ENCODE measurements at regions not wholly inside any gene's neighbourhood (a gene's known extent, or its start where the extent isn't known, plus 50 kb on each side); places are given as distances from the start of the nearest gene placed in this dataset.

DNA sequence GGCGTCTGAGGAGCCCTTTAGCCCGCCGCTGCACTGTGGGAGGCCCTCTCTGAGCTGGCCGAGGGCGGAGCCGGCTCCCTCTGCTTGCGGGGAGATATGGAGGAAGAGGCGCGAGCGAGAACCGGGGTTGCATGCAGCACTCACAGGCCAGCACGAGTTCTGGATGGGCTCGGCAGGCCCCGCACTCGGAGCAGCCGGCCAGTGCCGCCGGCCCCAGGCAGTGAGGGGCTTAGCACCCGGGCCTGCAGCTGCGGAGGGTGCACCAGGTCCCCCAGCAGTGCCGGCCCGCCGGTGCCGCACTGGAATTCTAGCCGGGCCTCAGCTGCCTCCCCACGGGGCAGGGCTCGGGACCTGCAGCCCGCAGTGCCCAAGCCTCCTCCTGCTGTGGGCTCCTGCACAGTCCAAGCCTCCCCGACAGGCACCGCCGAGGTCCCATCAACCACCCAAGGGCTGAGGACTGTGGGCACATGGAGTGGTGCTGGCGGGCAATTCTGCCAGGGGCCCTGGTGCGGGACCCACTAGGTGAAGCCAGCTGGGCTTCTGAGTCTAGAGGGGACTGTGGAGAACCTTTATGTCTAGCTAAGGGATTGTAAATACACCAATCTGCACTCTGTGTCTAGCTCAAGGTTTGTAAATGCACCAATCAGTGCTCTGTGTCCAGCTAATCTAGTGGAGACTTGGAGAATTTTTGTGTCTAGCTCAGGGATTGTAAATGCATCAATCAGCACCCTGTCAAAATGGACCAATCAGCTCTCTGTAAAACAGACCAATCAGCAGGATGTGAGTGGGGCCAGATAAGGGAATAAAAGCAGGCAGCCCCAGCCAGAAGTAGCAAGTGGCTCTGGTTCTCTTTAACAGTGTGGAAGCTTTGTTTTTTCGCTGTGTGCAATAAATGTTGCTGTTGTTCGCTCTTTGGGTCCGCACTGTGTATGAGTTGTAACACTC, 329.7 kb upstream of the JARID2 start:
- Histone ChIP-seq H3K9me3 (ENCODE audit: control insufficient read depth in 1 of 2, insufficient read depth in 1 of 2, low read depth in 1 of 2, low read length in 2 of 2) (no peaks in the 10 kb centered on the region), H2AFZ (ENCODE audit: low read depth, low read length, poor library complexity, severe bottlenecking) (no peak overlapping the region), H3K4me2 (ENCODE audit: low read length) (no peak overlapping the region), H3K36me3 (ENCODE audit: control insufficient read depth in 1 of 2, insufficient read depth in 2 of 2, low read length in 2 of 2) (no peaks in the 10 kb centered on the region), H4K20me1 (ENCODE audit: insufficient read depth) (no peaks in the 10 kb centered on the region), H3K4me1 (ENCODE audit: control insufficient read depth in 1 of 2, insufficient read depth in 2 of 2, low read length in 2 of 2) (no peaks in the 10 kb centered on the region), H3K79me2 (ENCODE audit: insufficient read depth, low read length) (no peaks in the 10 kb centered on the region), H3K9me2 (ENCODE audit: insufficient read depth) (no peaks in the 10 kb centered on the region), H3K27ac (ENCODE audit: low read depth, low read length) (no peak overlapping the region), H3K4me3 (replicated peaks in 1 of 2; ENCODE audit: low read depth in 1 of 2, low read length in 2 of 2) (no peak overlapping the region), H3K27me3 (ENCODE audit: insufficient read depth, low read length) (no peaks in the 10 kb centered on the region), H3K9ac (ENCODE audit: low read length) (no peak overlapping the region)
- RAD21 ChIA-PET (ENCODE audit: low non-redundant PET in 1 of 2, low total read pairs in 2 of 2, uncharacterized antibody in 2 of 2, unreplicated experiment in 2 of 2), result no interaction called here
- no TSS peak for BruUV-seq (replicated peaks)
- intact Hi-C loops (cut with micrococcal nuclease), result no loop called here
- ATAC-seq (no peak), DNase-seq (ENCODE audit: low read depth, low spot score) (no peak)
- CTCF ChIA-PET, result no interaction called here
- POLR2A ChIA-PET, result no interaction called here
- no peak for TF ChIP-seq POLR2AphosphoS5 (IDR thresholded peaks at IDR 0.05; ENCODE audit: low read depth, low read length)
- TF ChIP-seq ZFX (IDR thresholded peaks at IDR 0.05), result no peak
- no peak for TF ChIP-seq ZNF274 (IDR thresholded peaks at IDR 0.05; ENCODE audit: low read depth, low read length)
- no peak for TF ChIP-seq EZH2phosphoT487 (IDR thresholded peaks at IDR 0.05; ENCODE audit: borderline replicate concordance)
- TF ChIP-seq, protein P1, sequence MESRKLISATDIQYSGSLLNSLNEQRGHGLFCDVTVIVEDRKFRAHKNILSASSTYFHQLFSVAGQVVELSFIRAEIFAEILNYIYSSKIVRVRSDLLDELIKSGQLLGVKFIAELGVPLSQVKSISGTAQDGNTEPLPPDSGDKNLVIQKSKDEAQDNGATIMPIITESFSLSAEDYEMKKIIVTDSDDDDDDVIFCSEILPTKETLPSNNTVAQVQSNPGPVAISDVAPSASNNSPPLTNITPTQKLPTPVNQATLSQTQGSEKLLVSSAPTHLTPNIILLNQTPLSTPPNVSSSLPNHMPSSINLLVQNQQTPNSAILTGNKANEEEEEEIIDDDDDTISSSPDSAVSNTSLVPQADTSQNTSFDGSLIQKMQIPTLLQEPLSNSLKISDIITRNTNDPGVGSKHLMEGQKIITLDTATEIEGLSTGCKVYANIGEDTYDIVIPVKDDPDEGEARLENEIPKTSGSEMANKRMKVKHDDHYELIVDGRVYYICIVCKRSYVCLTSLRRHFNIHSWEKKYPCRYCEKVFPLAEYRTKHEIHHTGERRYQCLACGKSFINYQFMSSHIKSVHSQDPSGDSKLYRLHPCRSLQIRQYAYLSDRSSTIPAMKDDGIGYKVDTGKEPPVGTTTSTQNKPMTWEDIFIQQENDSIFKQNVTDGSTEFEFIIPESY (IDR thresholded peaks at IDR 0.05; ENCODE audit: extremely low read depth, insufficient replicate concordance, low read length), result no peak

Measured in HCT116 (cell line).